Endothelial cell of umbilical vein (primary cell): ENCODE measurements at regions not wholly inside any gene's neighbourhood (a gene's known extent, or its start where the extent isn't known, plus 50 kb on each side); places are given as distances from the start of the nearest gene placed in this dataset.

Experiments
- BruUV-seq: library from RNA; stranded (reverse); fragments of 400-500 nt; replicated peaks from 2 replicates; lab custom pipeline; 2021; lab: Mats Ljungman, UMichigan
- CTCF ChIA-PET: fragments of 300-600, 350-600 bp; sonication (Branson Sonifier 250); formaldehyde crosslinking; loops from one replicate; lab custom pipeline; 2021; ENCODE audit warnings: antibody characterized with exemption, inconsistent platforms; lab: Charles Lee
- POLR2A ChIA-PET: fragments of 300-600, 350-600 bp; sonication (Branson Sonifier 250); formaldehyde crosslinking; loops from one replicate; lab custom pipeline; 2021; ENCODE audit warnings: antibody characterized with exemption, inconsistent platforms; lab: Charles Lee
- DNase-seq: peaks from one replicate; pipeline ENCODE4 v3.0.0-alpha.2; 2011; ENCODE audit warnings: low read depth, low spot score
- FAIRE-seq: peaks from 2 replicates; lab custom pipeline; 2011; peaks lifted over from hg19 to GRCh38; lab: Jason Lieb, UNC
- H2AFZ ChIP-seq: 2 replicates; pipeline ENCODE4 v1.6.0; 2012; ENCODE audit warnings: low read depth, low read length, control low read depth, inconsistent platforms
- H3K27ac ChIP-seq: 2 replicates; pipeline ENCODE4 v1.5.1; 2011; ENCODE audit warnings: low read depth, mild to moderate bottlenecking, control low read depth, low read length, moderate library complexity; ENCODE audit not compliant: insufficient read depth
- H3K27me3 ChIP-seq, 2 experiments: 2 replicates each; pipeline versions ENCODE4 v1.6.0 to v1.6.1; 2011; ENCODE audit warnings: low read length in 2 of 2, mixed read lengths in 1 of 2; ENCODE audit not compliant: control insufficient read depth in 2 of 2, insufficient read depth in 2 of 2
- H3K36me3 ChIP-seq, 2 experiments: 2 replicates in 1 of 2; 3 replicates in 1 of 2; pipeline ENCODE4 v1.5.1; 2011; ENCODE audit warnings: low read length in 2 of 2, mild to moderate bottlenecking in 1 of 2, moderate library complexity in 1 of 2; ENCODE audit not compliant: control insufficient read depth in 2 of 2, insufficient read depth in 2 of 2; ENCODE audit errors: extremely low read depth in 1 of 2
- H3K4me1 ChIP-seq: 3 replicates; pipeline ENCODE4 v1.5.1; 2011; ENCODE audit warnings: mild to moderate bottlenecking, low read length; ENCODE audit not compliant: control insufficient read depth, insufficient read depth; ENCODE audit errors: extremely low read depth
- H3K4me2 ChIP-seq: 2 replicates; pipeline ENCODE4 v1.6.1; 2011; ENCODE audit warnings: low read length, control low read depth, mixed read lengths; ENCODE audit not compliant: insufficient read depth
- H3K4me3 ChIP-seq, 3 experiments: fragments of 200-600 bp in 1 of 3; sonication (generic), shearing (Covaris generic) in 1 of 3; replicated peaks in 1 of 3; 2 replicates each; pipeline ENCODE4 v1.5.1; 2011 to 2016; ENCODE audit warnings: control low read depth in 3 of 3, low read length in 3 of 3, mild to moderate bottlenecking in 2 of 3, inconsistent platforms in 1 of 3, low read depth in 1 of 3, moderate library complexity in 1 of 3; ENCODE audit not compliant: insufficient read depth in 1 of 3
- H3K79me2 ChIP-seq: 2 replicates; pipeline ENCODE4 v1.6.0; 2012; ENCODE audit warnings: low read length, inconsistent platforms; ENCODE audit not compliant: control insufficient read depth, insufficient read depth
- H3K9ac ChIP-seq: replicated peaks from 2 replicates; pipeline ENCODE3; 2011; ENCODE audit warnings: low read length, control low read depth; ENCODE audit not compliant: insufficient read depth; ENCODE audit errors: extremely low read depth
- H3K9me1 ChIP-seq: replicated peaks from 3 replicates; pipeline ENCODE4 v1.6.0; 2011; ENCODE audit warnings: mild to moderate bottlenecking, low read length; ENCODE audit not compliant: control insufficient read depth, insufficient read depth; ENCODE audit errors: extremely low read depth
- H3K9me3 ChIP-seq: replicated peaks from 2 replicates; pipeline ENCODE4 v1.5.1; 2012; ENCODE audit warnings: low read length, inconsistent platforms; ENCODE audit not compliant: control insufficient read depth, insufficient read depth
- H4K20me1 ChIP-seq: replicated peaks from 2 replicates; pipeline ENCODE3; 2011; ENCODE audit warnings: mild to moderate bottlenecking, low read length; ENCODE audit not compliant: control insufficient read depth, insufficient read depth; ENCODE audit errors: extremely low read depth
- EZH2 ChIP-seq: IDR thresholded peaks from 2 replicates; pipeline ENCODE4 v1.6.1; 2012; ENCODE audit warnings: borderline replicate concordance, low read depth, mild to moderate bottlenecking, moderate library complexity, low read length, inconsistent platforms; ENCODE audit not compliant: severe bottlenecking
- FOS ChIP-seq: IDR thresholded peaks from 2 replicates; pipeline ENCODE4 v1.6.1; 2011; ENCODE audit warnings: mild to moderate bottlenecking, low read length, moderate library complexity, borderline replicate concordance; ENCODE audit not compliant: insufficient read depth
- GATA2 ChIP-seq: IDR thresholded peaks from 2 replicates; pipeline ENCODE4 v1.7.0; 2011; ENCODE audit warnings: low read depth, mild to moderate bottlenecking, moderate library complexity, mixed read lengths, low read length; ENCODE audit not compliant: insufficient read length, insufficient read depth
- JUN ChIP-seq: IDR thresholded peaks from 2 replicates; pipeline ENCODE4 v1.6.1; 2011; ENCODE audit warnings: borderline replicate concordance, low read depth; ENCODE audit not compliant: insufficient read length, insufficient read depth
- MAX ChIP-seq: IDR thresholded peaks from 2 replicates; pipeline ENCODE4 v1.6.1; 2011; ENCODE audit not compliant: insufficient read depth, insufficient read length
- MYC ChIP-seq: IDR thresholded peaks from one replicate; pipeline ENCODE4 v1.6.1; 2011; ENCODE audit warnings: mild to moderate bottlenecking, low read depth, low read length
- POLR2A ChIP-seq: IDR thresholded peaks from 2 replicates; pipeline ENCODE4 v1.6.1; 2012; ENCODE audit warnings: low read depth, mild to moderate bottlenecking, control low read depth, low read length
- POLR2AphosphoS5 ChIP-seq: IDR thresholded peaks from 2 replicates; pipeline ENCODE4 v1.6.1; 2012; ENCODE audit warnings: low read depth, mild to moderate bottlenecking, control low read depth, low read length, moderate library complexity; ENCODE audit not compliant: insufficient read depth
- dilution Hi-C: fragments of 300-500 bp; cut with MboI; formaldehyde crosslinking; loops from one replicate; pipeline ENCODE4 v1.15.0; 2019; ENCODE audit warnings: low sequenced_read_pairs; ENCODE audit not compliant: extremely low pct_ligation_motif_present
- intact Hi-C: fragments of 100-400 bp; cut with micrococcal nuclease; formaldehyde crosslinking; loops from one replicate; pipeline ENCODE4 v1.10.0; 2022
- TF ChIP-seq, protein P1 (sequence below), 2 donors: IDR thresholded peaks; 1 replicate in 1 of 2; 2 replicates in 1 of 2; pipeline ENCODE4 v1.5.1; 2011; ENCODE audit warnings: low read length in 2 of 2, mild to moderate bottlenecking in 2 of 2, moderate library complexity in 2 of 2, control low read depth in 1 of 2, inconsistent platforms in 1 of 2, low read depth in 1 of 2; ENCODE audit not compliant: insufficient read depth in 1 of 2; ENCODE audit errors: extremely low read depth in 1 of 2

GRCh38 chr16:54526916-54527315 lies 240.3 kb upstream of the IRX3 start:
- peaks cover 2% of the 10 kb centered on the region for H3K9me3 ChIP-seq
- no peaks in the 10 kb centered on the region for H3K79me2 ChIP-seq
- no peak overlapping the region for H3K4me2 ChIP-seq
- no peaks in the 10 kb centered on the region for H3K4me1 ChIP-seq
- intact Hi-C loops (no loop called here), dilution Hi-C loops (no loop called here)
- H4K20me1 ChIP-seq: no peaks in the 10 kb centered on the region
- H3K9me1 ChIP-seq: no peaks in the 10 kb centered on the region
- FAIRE-seq: no peak
- H3K27ac ChIP-seq: no peak overlapping the region
- ChIA-PET POLR2A (no interaction called here), CTCF (no interaction called here)
- no TSS peak for BruUV-seq
- H3K9ac ChIP-seq: no peak overlapping the region
- H3K36me3 ChIP-seq: no peaks in the 10 kb centered on the region
- no peak for DNase-seq
- H3K4me3 ChIP-seq: no peak overlapping the region
- no peak overlapping the region for H2AFZ ChIP-seq
- H3K27me3 ChIP-seq: no peaks in the 10 kb centered on the region
- no peak for TF ChIP-seq MAX
- no peak for TF ChIP-seq POLR2A
- TF ChIP-seq POLR2AphosphoS5: no peak
- TF ChIP-seq, protein P1, sequence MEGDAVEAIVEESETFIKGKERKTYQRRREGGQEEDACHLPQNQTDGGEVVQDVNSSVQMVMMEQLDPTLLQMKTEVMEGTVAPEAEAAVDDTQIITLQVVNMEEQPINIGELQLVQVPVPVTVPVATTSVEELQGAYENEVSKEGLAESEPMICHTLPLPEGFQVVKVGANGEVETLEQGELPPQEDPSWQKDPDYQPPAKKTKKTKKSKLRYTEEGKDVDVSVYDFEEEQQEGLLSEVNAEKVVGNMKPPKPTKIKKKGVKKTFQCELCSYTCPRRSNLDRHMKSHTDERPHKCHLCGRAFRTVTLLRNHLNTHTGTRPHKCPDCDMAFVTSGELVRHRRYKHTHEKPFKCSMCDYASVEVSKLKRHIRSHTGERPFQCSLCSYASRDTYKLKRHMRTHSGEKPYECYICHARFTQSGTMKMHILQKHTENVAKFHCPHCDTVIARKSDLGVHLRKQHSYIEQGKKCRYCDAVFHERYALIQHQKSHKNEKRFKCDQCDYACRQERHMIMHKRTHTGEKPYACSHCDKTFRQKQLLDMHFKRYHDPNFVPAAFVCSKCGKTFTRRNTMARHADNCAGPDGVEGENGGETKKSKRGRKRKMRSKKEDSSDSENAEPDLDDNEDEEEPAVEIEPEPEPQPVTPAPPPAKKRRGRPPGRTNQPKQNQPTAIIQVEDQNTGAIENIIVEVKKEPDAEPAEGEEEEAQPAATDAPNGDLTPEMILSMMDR (IDR thresholded peaks at IDR 0.05; ENCODE audit: extremely low read depth in 1 of 2, insufficient read depth in 1 of 2, low read depth in 1 of 2, low read length in 2 of 2): no peak
- TF ChIP-seq FOS: no peak
- TF ChIP-seq EZH2: no peak
- no peak for TF ChIP-seq JUN
- no peak for TF ChIP-seq GATA2
- no peak for TF ChIP-seq MYC
